GM23338 (cell line): ENCODE measurements at regions not wholly inside any gene's neighbourhood (a gene's known extent, or its start where the extent isn't known, plus 50 kb on each side); places are given as distances from the start of the nearest gene placed in this dataset.

Experiments
- ATAC-seq: fragments of 200-7000 bp; cut with Tn5 transposase; 3 replicates; pipeline ENCODE4 v1.9.1; 2020
- DNase-seq: peaks from one replicate; pipeline ENCODE4 v3.0.0-alpha.2; 2015; ENCODE audit warnings: low spot score
- H2AFZ ChIP-seq: fragments of 200-600 bp; sonication (generic); 2 replicates; pipeline ENCODE4 v1.8.0; 2016; ENCODE audit warnings: antibody characterized with exemption, mild to moderate bottlenecking, moderate library complexity
- H3F3A ChIP-seq: fragments of 200-600 bp; sonication (generic); replicated peaks from 2 replicates; pipeline ENCODE4 v1.8.0; 2017; ENCODE audit warnings: antibody characterized with exemption, mixed run types, low read depth
- H3K27ac ChIP-seq: fragments of 200-600 bp; sonication (generic); 2 replicates; pipeline ENCODE4 v1.6.1; 2016; ENCODE audit warnings: low read depth
- H3K27me3 ChIP-seq: fragments of 200-600 bp; sonication (generic); 2 replicates; pipeline ENCODE4 v1.8.0; 2016; ENCODE audit warnings: mild to moderate bottlenecking, mixed run types, moderate library complexity; ENCODE audit not compliant: insufficient read depth
- H3K36me3 ChIP-seq: fragments of 200-600 bp; sonication (generic); 2 replicates; pipeline ENCODE4 v1.8.0; 2016; ENCODE audit warnings: mild to moderate bottlenecking; ENCODE audit not compliant: insufficient read depth
- H3K4me1 ChIP-seq: fragments of 200-600 bp; sonication (generic); 2 replicates; pipeline ENCODE4 v1.8.0; 2016; ENCODE audit warnings: mild to moderate bottlenecking, moderate library complexity; ENCODE audit not compliant: insufficient read depth
- H3K4me2 ChIP-seq: fragments of 200-600 bp; sonication (generic); 2 replicates; pipeline ENCODE4 v1.7.1; 2017; ENCODE audit warnings: mixed run types
- H3K4me3 ChIP-seq: fragments of 200-600 bp; sonication (generic); 2 replicates; pipeline ENCODE4 v1.6.1; 2016; ENCODE audit warnings: mixed run types
- H3K79me2 ChIP-seq: fragments of 200-600 bp; sonication (generic); replicated peaks from 2 replicates; pipeline ENCODE4 v1.8.0; 2017; ENCODE audit warnings: mild to moderate bottlenecking; ENCODE audit not compliant: insufficient read depth
- H3K9me2 ChIP-seq: fragments of 200-600 bp; sonication (generic); 2 replicates; pipeline ENCODE4 v1.8.0; 2017; ENCODE audit not compliant: insufficient read depth
- H4K20me1 ChIP-seq: fragments of 200-600 bp; sonication (generic); replicated peaks from 2 replicates; pipeline ENCODE4 v1.8.0; 2017; ENCODE audit warnings: mild to moderate bottlenecking; ENCODE audit not compliant: insufficient read depth
- H3K27ac Mint-ChIP-seq: 2 replicates; pipeline ENCODE4 v1.8.0; 2020; ENCODE audit warnings: inconsistent platforms, mild to moderate bottlenecking, moderate library complexity, mixed read lengths
- H3K27me3 Mint-ChIP-seq: 3 replicates; pipeline ENCODE4 v1.8.0; 2022; ENCODE audit warnings: low read depth, mild to moderate bottlenecking, moderate library complexity, mixed read lengths, inconsistent platforms; ENCODE audit not compliant: insufficient read depth, poor library complexity
- H3K36me3 Mint-ChIP-seq: 3 replicates; pipeline ENCODE4 v1.8.0; 2021; ENCODE audit warnings: low read depth, mild to moderate bottlenecking, inconsistent platforms, moderate library complexity, mixed read lengths
- H3K4me1 Mint-ChIP-seq: 3 replicates; pipeline ENCODE4 v1.8.0; 2020; ENCODE audit warnings: mild to moderate bottlenecking, inconsistent platforms, mixed read lengths
- H3K4me3 Mint-ChIP-seq: 3 replicates; pipeline ENCODE4 v1.8.0; 2021; ENCODE audit warnings: moderate library complexity, mild to moderate bottlenecking, inconsistent platforms, mixed read lengths
- H3K9me3 Mint-ChIP-seq: 3 replicates; pipeline ENCODE4 v1.8.0; 2020; ENCODE audit warnings: moderate library complexity, mild to moderate bottlenecking, inconsistent platforms, mixed read lengths
- CREB1 ChIP-seq: fragments of 250-450 bp; sonication (Bioruptor Pico); IDR thresholded peaks from 2 replicates; pipeline ENCODE4 v1.5.0; 2020; ENCODE audit warnings: low read depth, mild to moderate bottlenecking, moderate library complexity
- CTCF ChIP-seq, 2 experiments: fragments of 200-600 bp in 1 of 2; sonication (generic) in 1 of 2; conservative IDR thresholded peaks; 2 replicates each; pipeline versions ENCODE4 v1.5.1 to v1.6.1; 2016 to 2017; ENCODE audit warnings: antibody characterized with exemption in 2 of 2, low read depth in 2 of 2, mild to moderate bottlenecking in 2 of 2, moderate library complexity in 1 of 2
- EZH2 ChIP-seq: fragments of 200-600 bp; sonication (generic); IDR thresholded peaks from one replicate; pipeline ENCODE4 v1.8.0; 2017; ENCODE audit warnings: antibody characterized with exemption, mild to moderate bottlenecking, low read depth; ENCODE audit not compliant: unreplicated experiment
- JUNB ChIP-seq: IDR thresholded peaks from one replicate; pipeline ENCODE4 v1.6.1; 2016; ENCODE audit warnings: antibody characterized with exemption; ENCODE audit not compliant: unreplicated experiment
- NANOG ChIP-seq: IDR thresholded peaks from 2 replicates; pipeline ENCODE4 v1.6.1; 2016; ENCODE audit warnings: antibody characterized with exemption, borderline replicate concordance
- POLR2AphosphoS5 ChIP-seq: IDR thresholded peaks from 2 replicates; pipeline ENCODE4 v1.6.1; 2016; ENCODE audit warnings: antibody characterized with exemption, low read depth
- REST ChIP-seq: IDR thresholded peaks from one replicate; pipeline ENCODE4 v1.6.1; 2018; ENCODE audit warnings: antibody characterized with exemption; ENCODE audit not compliant: unreplicated experiment
- STAT1 ChIP-seq: IDR thresholded peaks from one replicate; pipeline ENCODE4 v1.6.1; 2016; ENCODE audit warnings: antibody characterized with exemption; ENCODE audit not compliant: unreplicated experiment
- ZNF114 ChIP-seq: fragments of 250-450 bp; sonication (Bioruptor Pico); IDR thresholded peaks from 2 replicates; pipeline ENCODE4 v1.5.0; 2020; ENCODE audit warnings: mild to moderate bottlenecking, moderate library complexity
- ZNF331 ChIP-seq: fragments of 250-450 bp; sonication (Bioruptor Pico); IDR thresholded peaks from 2 replicates; pipeline ENCODE4 v1.5.0; 2020; ENCODE audit warnings: low read depth, mild to moderate bottlenecking, moderate library complexity
- ZNF462 ChIP-seq: fragments of 250-450 bp; sonication (Bioruptor Pico); IDR thresholded peaks from 2 replicates; pipeline ENCODE4 v1.5.0; 2020; ENCODE audit warnings: mild to moderate bottlenecking, moderate library complexity
- TF ChIP-seq, protein P1 (sequence below): IDR thresholded peaks from 2 replicates; pipeline ENCODE4 v1.6.1; 2016; ENCODE audit warnings: antibody characterized with exemption

DNA sequence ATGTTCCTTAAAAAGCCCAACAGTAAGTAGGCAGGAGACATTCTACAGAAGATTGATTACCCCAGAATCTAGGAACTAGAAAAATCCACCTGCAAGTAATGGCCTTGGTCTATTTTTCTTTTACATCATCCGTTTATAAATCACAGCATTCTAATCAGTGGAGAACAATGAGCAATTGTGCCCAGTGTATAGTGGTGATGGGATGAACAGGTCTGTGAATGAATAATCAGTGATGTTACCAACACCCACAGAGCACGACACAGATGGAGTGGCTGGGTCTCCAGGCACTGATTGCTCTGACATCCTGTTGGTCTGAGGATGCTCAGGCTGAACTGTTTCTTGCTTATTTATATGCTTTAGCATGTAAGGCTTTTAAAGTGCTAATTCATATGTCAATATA is 1251.2 kb upstream of the CDH8 start:
- H3K36me3 Mint-ChIP-seq: no peaks in the 10 kb centered on the region
- ATAC-seq: no peak
- TF ChIP-seq ZNF331 (CRISPR knock-in tag) (no peak), EZH2 (no peak), STAT1 (no peak), JUNB (no peak), ZNF462 (CRISPR knock-in tag) (no peak), CREB1 (no peak), REST (no peak), NANOG (no peak), POLR2AphosphoS5 (no peak), CTCF (conservative IDR thresholded peaks at IDR 0.05; ENCODE audit: low read depth in 2 of 2) (no peak), ZNF114 (CRISPR knock-in tag) (no peak)
- TF ChIP-seq, protein P1, sequence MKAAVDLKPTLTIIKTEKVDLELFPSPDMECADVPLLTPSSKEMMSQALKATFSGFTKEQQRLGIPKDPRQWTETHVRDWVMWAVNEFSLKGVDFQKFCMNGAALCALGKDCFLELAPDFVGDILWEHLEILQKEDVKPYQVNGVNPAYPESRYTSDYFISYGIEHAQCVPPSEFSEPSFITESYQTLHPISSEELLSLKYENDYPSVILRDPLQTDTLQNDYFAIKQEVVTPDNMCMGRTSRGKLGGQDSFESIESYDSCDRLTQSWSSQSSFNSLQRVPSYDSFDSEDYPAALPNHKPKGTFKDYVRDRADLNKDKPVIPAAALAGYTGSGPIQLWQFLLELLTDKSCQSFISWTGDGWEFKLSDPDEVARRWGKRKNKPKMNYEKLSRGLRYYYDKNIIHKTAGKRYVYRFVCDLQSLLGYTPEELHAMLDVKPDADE: no peak
- Histone ChIP-seq H3K27me3 (no peaks in the 10 kb centered on the region), H3F3A (no peaks in the 10 kb centered on the region), H3K4me1 (no peaks in the 10 kb centered on the region), H3K79me2 (no peaks in the 10 kb centered on the region), H4K20me1 (no peaks in the 10 kb centered on the region), H3K9me2 (no peaks in the 10 kb centered on the region), H3K36me3 (no peaks in the 10 kb centered on the region), H3K4me3 (no peak overlapping the region), H3K27ac (no peak overlapping the region), H2AFZ (no peak overlapping the region), H3K4me2 (no peak overlapping the region)
- no peaks in the 10 kb centered on the region for H3K4me1 Mint-ChIP-seq
- no peak for DNase-seq
- H3K27me3 Mint-ChIP-seq: peaks cover 3% of the 10 kb centered on the region
- no peak overlapping the region for H3K4me3 Mint-ChIP-seq
- H3K27ac Mint-ChIP-seq: no peak overlapping the region
- H3K9me3 Mint-ChIP-seq: no peaks in the 10 kb centered on the region
